Activated T-cell treated with anti-CD3 and anti-CD28 coated beads for 1 hour (primary cell): ENCODE measurements at regions not wholly inside any gene's neighbourhood (a gene's known extent, or its start where the extent isn't known, plus 50 kb on each side); places are given as distances from the start of the nearest gene placed in this dataset.

ENCODE experiments used
- DNase-seq: peaks from one replicate; pipeline ENCODE4 v3.0.0-alpha.2; 2020; ENCODE audit warnings: low read depth

DNA sequence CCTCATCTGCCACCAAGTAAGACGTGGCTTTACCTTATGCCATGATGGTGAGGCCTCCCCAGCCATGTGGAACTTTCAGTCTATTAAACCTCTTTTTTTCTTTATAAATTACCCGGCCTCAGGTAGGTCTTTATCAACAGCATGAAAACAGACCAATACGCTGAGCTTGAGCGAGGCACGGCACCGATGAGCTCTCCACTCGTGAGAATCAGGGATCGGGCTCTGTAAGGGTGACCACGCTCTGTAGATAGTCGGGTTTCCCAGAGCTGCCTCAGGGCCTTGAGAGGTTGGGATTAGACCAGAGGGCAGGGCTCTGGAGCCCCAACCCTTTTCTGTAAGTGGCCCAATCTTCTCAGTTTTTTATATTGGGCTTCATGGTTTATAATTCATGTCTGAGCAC lies 360.3 kb upstream of the MYT1L start:
- DNase-seq: no peak

DNA sequence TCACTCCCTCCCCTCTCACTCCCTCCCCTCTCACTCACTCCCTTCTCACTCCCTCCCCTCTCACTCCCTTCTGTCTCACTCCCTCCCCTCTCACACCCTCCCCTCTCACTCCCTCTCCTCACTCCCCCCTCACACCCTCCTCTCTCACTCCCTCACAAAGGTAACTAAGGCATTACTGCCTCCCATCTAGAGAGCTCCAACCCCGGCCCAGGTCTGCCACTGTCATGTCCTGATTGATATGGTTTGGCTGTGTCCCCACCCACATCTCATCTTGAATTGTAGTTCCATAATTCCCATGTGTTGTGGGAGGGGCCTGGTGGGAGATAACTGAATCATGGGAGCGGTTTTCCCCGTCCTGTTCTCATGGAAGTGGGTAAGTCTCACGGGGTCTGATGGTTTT lies 359.9 kb upstream of the MYT1L start:
- no peak for DNase-seq

DNA sequence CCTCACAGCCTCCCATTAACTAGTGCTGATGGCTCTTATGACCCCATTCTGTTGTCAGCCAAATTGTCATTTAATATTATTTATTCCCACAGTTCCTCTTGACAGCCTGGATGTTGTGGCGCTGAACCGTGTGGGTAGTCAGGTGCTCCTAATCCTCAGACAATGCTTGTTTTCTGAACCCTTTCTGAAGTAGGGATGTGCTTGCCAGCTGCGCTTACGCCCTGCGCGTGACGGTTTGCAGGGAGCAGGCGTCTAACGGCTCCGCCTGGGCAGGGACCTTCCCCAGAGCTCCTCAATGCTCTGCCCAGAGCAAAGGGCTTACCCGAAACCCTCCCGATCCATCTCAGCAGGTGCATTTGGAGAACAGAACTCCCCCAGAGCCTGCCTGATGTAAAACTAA lies 358.2 kb upstream of the MYT1L start:
- no peak for DNase-seq

DNA sequence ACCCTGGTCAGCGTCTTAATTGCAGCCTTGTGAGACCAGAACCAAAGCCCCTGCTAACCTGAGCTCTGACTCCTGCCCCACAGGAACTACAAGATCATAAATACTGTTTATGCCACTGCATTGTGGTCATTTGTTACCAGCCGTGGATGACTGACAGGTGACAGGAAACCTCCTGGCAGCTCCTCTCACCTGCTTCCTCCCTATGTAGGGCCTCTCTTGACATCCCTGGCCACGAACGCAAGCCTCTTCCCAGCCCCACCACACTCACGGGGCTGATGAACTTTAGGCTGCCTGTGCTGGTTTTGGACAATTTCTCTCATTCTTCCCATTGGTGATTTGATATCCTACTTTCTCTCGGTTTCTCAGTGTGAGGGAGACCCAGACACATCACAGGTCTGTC lies 357.2 kb upstream of the MYT1L start:
- no peak for DNase-seq

DNA sequence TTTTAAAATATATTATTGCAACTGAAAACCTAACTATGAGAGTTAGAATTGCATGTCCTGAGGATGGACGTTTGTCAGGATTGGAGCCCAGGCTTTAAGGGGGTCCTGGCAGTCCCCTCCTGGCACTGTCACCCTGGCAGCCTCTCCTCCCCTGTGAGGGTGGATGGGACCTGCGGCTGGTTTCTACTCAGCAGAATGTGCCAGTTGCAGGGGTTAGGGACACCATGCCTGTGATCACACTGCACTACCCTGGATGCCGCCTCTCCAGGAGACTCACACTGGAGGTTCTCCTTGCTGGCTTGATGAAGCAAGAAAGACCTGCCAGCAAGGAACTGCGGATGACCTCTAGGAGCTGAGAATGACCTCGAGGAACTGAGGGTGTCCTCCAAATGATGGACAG lies 356.7 kb upstream of the MYT1L start:
- DNase-seq: no peak

DNA sequence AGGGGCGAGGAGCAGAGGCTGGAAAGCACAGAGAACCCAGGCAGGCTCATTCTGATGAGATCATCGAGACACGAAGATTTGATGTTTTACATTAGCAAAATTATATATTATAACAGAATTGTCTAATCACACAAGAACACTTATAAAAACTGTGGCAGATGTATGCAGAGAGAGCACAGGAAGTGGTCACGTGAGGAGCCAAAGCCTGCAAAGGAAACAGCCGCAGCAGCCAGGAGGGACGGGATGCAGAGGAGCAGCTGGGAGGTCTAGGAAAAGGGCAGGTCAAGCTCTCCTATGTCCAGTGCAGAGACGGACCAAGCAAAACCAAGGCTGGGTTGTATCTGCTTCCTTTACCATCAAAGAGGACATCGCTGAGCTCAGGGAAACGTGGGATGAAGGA lies 355.1 kb upstream of the MYT1L start:
- DNase-seq: no peak

DNA sequence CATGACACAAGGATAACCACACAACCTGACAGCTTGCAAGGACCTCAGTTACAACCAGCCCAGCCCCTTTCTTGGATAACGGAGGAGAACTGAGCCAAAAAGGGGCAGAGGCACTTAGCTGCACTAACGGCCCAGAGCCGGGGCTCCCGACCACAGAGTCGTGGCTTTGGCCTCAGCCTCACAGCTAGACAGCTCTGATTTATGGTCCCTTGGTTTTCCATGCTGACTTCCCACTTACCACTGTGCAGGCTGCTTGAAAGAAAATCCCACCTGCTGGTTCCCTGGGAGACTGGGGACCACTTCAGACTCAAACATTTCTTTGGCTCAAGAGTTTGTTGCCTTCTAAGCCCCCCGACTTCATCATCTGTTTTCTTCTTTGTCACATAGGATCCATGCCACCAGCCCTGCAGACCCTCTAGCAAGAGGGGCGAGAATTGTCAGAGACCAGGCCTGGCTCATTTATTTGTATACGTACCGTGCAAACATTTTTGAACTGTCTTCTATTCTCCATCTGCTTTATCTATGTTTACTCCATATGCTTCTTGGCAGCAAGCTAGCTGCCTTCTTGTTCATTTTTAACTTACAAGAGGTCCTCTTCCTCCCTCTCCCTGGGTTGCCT lies 352.6 kb upstream of the MYT1L start:
- no peak for DNase-seq

DNA sequence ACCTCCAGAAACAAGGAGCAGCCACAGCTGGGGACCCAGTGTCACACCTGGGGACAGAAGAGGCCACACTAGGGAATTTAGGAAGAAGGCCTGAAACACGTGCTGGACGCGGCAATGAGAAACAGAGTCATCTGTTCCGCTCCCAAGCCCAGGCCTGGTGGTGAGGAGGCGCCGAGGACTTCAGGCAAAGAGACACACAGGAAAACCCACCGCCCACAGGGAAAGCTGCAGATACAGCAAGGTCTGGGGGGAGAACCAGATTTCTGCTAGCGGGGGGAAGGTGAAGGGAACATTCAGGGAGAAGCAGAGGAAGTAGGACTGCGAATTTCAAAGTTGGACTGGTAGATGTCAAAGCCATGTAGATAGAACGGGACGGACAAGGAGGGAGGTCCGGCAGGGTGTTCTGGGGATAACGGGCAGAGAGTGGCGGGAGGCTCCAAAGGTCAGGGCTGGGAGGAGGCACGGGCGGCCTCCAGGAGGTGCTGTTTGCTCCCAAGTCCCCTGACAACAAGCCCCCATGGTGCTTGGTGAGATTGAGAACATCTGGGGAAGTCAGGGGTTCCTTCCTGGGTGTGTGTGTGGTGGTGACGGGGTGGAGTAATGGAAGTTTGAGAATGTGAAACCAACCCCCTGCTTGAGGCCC lies 351.7 kb upstream of the MYT1L start:
- DNase-seq: no peak

DNA sequence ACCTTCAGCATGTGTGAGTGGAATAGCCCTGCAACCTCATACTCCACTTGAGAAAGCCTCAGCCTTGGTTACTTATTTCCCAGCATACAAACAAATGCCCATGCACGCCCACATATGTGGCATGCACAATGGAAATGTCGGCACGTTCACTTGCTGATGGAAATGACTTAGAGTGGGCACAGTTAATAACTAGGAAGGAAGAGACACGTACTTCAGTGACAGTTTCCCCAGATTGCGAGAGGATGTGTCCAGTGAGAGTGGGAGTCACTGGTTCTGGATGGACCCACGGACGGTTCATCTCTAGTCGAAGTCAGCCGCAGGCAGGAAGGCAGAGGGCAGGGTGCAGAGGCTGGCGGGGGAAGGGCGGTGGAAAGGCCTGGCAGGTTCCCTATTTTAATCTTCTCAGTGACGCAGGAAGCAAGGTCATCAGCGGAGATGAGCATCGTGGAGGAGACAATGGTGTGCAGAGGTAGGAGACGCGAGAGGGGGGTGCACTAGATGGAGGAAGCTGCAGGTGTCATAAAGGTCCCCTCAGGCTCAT lies 350.7 kb upstream of the MYT1L start:
- DNase-seq: no peak

DNA sequence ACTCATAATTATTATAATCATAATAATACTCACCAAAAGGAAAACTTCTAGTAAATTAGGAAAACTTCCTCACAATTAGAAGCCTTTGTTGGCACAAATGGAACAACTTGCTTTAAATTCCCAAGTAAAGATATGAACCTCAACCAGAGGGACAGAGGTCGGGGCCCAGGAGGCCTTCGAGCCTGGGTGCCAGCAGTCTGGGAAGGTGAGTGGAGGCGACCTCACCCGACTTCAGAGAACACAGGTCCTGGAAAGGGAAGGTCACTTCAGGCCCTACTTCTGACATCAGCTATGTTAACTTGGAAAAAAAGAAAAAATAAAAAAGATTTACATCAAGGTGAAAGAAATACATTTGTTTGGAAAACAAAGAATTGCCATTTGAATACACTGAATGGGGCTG lies 350.0 kb upstream of the MYT1L start:
- no peak for DNase-seq

DNA sequence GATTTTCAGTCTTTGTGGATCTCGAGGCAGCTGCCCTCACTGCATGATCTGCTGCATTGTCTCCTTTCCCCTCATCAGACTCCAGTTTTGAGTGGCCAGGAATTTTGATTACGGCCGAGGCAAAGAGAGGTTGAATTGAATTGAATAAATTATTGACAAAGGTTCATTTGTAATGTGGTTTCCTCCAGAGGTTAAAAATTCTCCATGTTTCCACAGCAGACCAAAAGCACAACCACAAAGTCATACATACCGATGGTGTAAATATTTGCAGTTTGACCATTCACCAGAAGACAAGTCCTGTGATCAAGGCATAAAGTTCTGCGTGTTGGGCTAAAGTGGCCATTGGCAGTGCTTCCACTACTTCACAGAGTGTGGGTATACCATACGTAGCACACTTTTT lies 343.8 kb upstream of the MYT1L start:
- no peak for DNase-seq

DNA sequence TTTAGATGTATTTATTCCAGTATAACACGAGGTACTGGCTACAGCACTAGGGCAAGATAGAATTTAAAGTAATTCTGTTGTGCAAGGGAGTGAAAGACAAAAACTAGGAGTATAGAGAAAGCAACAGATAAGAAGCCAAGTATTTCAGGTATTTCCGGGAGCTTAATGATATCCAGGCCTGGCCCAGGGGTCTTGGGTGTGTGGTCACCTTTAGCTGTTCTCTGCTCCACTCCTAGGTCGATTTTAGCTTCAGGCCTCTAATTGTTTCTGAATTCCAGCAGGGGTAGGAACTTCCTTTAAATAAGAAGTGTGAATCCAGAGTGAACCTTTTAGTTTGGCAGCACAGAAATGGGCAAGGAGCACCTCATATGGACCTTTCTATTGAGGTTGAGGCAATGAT lies 342.3 kb upstream of the MYT1L start:
- no peak for DNase-seq

DNA sequence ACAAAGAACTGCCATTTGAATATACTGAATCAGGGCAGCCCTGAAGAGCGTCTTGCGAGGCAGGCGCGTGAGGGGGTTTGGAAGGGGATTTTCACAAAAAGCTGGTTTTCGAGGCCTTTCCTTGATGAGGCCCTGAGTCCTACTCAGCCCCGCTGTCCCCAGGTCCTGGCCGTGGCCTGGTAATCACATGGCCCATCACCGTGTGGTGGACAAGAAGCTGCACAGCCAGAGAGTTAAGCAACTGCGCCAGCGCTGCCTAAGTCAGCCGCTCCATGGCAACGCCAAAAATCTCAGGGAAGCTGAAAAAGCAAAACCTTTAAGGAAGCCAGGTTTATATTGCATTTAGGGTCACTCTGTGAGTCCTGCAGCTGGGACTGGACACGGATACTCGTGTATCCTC lies 341.2 kb upstream of the MYT1L start:
- DNase-seq: no peak

DNA sequence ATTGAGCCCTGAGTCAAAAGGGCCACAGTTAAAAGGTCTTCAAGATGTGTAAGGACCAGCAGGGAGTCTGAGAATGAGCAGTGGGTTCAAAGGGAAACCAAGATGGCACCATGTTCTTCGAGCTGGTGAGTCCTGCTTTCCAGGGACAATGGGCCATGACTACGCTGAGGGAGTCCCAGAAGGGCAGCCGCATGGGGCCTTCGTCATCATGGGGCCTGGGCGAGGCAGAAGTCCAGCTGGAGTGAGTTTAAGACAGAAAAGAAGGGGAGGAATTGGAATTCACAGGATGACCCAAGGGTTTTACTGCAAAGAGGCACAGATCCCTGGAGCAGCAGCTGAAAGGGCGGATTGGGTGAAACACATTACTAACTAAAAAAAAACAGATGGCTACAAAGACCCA lies 340.8 kb upstream of the MYT1L start:
- no peak for DNase-seq

DNA sequence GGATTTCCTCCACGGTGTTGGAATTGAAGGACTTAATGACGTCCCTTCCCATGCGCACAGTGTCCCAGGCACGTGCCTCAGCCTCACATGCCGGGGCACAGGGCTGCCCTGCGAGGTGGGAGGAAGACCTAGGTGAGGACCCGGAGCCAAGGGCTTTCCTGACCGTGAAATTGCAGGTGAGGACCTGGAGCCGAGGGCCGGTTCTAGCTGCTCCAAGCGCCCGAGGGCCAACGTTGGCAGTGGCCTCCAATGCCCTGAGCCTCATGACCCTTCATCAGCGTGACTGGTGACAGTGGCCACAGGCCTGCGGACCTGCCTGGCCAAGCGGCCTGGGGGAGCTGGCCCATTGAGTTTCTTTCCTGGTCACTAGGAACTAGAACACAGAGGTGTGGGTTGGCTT lies 338.2 kb upstream of the MYT1L start:
- no peak for DNase-seq

DNA sequence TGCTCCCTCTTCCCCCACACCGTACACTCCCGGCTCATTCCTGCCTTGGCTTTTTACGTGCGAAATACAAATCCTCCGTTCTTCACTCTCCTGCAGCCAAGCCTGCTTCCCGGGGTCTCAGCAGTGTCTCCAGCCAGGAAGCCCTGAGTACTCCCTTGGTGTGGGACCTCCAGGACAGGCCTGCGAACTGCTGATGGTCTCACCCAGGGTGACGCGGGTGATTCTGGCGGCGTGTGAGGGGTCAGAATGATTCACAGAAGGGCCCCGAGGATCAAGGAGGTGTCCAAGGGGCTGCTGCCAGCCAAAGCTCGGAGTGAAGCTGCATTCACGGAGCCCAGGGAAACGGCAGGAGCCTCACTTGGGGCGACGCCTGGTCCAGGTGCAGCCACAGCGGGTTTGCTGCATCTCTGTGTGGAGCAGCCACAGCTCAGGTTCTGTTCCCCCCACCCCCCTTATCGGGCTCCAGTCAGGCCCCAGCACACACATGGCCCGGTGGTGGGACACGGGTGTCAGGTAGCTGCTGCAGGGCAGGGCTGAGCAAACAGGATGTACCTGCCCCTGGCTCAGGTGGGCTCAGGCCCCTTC lies 337.7 kb upstream of the MYT1L start:
- DNase-seq: no peak

DNA sequence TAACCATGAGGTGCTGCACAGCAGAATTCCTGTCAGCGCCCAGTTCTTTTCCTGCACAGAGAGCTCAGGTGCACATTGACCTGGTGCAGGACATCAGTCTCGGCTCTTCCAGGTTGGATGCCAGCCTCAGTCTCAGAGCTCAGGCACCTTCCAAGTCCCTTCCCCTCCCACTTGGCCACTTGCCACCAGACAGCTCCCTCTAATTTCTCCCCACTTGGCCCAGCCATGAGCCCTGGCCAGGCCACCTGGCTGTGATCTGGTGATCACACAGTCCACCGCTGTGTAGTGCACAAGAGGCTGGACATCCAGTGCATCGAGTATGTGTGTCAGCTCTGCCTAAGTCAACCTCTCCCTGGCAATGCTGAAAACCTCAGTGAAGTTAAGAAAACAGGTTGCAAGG lies 336.6 kb upstream of the MYT1L start:
- no peak for DNase-seq

DNA sequence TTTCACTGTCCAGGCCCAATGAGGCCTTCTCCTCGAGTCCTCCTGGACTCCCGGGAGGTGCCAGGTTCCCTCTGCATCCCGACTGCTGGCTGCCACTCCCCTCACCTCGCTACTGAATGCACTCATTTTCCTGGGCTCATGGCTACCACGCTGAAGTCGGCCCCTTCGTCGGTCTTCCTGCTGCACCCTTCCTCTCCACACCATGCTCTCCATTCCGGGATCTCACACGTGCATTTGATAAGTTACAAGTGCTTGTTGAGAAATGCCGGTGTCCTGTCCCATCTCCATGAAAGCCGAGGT lies 334.7 kb upstream of the MYT1L start:
- no peak for DNase-seq

DNA sequence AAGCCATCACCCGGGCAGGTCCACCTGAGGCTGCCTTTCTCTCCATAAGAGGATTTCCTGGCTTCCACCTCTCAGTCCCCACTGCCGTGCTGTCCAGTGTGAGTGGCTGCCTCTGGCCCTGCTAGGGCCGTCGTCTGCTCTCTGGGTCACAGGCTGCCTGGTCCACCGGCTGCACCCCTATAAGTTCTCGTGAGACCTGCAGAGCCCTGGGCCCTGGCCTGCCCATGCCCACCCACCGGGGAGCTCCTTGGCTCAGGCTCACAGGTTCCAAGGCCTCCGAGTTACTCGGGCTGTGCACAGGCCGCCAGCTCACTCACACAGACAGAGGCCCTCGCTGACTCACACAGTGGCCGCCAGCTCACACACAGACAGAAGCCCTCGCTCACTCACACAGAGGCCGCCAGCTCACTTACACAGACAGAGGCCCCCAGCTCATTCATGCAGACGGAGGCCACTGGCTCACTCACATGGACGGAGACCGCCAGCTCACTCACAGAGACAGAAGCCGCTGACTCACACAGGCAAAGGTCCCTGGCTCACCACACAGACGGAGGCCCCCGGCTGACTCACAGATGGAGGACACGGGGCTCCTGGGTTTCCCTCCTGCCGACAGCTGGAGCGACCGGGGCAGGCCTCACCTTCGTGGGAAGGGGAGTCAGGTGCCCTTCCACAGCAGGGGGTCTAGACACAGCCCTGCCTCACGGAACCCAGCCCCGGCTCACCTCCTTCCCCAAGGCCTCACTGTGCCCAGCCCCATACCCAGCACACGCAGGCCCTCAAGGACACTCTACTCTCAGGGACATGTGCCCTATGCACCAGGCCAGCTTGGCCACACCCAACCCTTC lies 334.1 kb upstream of the MYT1L start:
- no peak for DNase-seq

DNA sequence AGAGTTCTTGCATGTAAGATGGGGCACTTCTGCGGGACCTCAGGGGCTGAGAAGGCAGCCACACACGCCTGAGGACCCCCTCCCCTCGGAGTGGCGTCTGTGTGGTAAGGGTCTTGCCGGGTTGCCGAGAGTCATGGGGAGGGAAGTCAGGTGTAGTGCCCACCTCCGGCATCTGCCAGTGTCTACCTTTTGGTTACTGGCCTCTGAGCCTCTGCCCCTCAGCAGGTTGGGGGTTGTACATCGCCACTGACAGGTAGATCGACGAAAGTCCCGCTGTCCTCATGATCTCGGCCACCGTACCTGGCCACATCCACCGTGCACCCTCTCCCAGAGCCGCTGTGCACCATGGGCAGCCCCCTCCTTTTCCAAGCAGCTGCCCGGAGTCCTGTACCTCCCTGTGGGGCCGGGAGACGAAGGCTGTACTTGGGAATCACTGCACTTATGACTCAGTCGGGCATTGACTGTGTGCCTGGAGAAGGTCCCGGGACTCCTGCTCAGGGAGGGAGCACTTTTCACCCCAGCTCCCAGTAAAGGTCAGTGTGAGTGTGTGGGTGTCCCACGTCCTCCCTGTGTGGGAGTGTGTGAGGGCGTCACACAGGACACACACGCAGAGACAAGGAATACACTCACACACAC lies 332.4 kb upstream of the MYT1L start:
- no peak for DNase-seq

DNA sequence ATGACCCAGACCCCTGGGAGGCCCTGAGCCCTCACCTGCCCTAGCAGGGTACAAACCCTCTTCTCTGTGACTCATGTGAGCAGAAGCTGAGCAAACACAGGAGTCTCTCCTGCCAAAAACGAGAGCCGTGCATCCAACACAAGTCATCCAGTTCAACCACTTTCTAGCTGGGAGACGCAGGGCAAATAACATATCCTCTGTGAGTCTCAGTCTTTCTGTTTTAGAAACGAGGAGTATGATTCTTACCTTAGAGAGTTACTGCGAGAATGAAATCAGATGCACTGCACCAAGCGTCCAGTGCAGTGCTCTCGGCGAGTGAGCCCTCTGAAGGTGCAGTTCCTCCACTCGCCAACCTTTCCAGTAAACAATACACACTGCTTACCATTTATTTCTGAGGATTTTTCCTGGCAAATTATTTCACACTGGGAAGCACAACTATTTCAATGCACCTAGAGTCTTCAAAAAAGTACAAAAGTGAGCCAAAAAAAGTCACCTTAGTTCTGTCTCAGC lies 331.8 kb upstream of the MYT1L start:
- no peak for DNase-seq
